ENCODE measurements at regions not wholly inside any gene's neighbourhood (a gene's known extent, or its start where the extent isn't known, plus 50 kb on each side); places are given as distances from the start of the nearest gene placed in this dataset.

DNA sequence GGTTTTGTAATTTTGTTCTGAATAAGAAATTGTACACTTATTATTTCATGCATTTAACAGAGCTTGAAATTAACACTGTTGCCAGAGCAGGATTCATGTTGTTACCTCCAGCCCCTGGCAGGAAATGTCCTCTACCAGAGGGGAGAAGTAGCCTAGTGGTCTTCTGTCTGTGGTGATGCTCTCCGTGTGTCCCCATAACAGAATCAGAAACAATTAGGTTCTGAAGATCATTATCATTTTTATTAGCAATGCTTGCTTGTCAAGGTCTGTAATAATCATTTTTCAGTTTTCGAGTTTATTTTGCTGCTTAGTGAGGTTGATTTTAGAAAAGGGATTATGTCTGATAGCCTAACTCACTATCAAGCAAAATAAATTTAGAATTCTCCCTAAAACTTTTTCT lies 116.6 kb upstream of the CNTNAP5 start:
- TF ChIP-seq, protein P1, sequence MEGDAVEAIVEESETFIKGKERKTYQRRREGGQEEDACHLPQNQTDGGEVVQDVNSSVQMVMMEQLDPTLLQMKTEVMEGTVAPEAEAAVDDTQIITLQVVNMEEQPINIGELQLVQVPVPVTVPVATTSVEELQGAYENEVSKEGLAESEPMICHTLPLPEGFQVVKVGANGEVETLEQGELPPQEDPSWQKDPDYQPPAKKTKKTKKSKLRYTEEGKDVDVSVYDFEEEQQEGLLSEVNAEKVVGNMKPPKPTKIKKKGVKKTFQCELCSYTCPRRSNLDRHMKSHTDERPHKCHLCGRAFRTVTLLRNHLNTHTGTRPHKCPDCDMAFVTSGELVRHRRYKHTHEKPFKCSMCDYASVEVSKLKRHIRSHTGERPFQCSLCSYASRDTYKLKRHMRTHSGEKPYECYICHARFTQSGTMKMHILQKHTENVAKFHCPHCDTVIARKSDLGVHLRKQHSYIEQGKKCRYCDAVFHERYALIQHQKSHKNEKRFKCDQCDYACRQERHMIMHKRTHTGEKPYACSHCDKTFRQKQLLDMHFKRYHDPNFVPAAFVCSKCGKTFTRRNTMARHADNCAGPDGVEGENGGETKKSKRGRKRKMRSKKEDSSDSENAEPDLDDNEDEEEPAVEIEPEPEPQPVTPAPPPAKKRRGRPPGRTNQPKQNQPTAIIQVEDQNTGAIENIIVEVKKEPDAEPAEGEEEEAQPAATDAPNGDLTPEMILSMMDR (IDR thresholded peaks at IDR 0.05), result no peak
- TF ChIP-seq SIN3A (IDR thresholded peaks at IDR 0.05; ENCODE audit: borderline replicate concordance, insufficient read depth, low read depth, low read length), result no peak
- TF ChIP-seq POLR2AphosphoS5 (IDR thresholded peaks at IDR 0.05; ENCODE audit: low read depth, low read length), result no peak
- TF ChIP-seq TCF7L2 (IDR thresholded peaks at IDR 0.05; ENCODE audit: low read depth, low read length), result no peak
- TF ChIP-seq, protein P2, sequence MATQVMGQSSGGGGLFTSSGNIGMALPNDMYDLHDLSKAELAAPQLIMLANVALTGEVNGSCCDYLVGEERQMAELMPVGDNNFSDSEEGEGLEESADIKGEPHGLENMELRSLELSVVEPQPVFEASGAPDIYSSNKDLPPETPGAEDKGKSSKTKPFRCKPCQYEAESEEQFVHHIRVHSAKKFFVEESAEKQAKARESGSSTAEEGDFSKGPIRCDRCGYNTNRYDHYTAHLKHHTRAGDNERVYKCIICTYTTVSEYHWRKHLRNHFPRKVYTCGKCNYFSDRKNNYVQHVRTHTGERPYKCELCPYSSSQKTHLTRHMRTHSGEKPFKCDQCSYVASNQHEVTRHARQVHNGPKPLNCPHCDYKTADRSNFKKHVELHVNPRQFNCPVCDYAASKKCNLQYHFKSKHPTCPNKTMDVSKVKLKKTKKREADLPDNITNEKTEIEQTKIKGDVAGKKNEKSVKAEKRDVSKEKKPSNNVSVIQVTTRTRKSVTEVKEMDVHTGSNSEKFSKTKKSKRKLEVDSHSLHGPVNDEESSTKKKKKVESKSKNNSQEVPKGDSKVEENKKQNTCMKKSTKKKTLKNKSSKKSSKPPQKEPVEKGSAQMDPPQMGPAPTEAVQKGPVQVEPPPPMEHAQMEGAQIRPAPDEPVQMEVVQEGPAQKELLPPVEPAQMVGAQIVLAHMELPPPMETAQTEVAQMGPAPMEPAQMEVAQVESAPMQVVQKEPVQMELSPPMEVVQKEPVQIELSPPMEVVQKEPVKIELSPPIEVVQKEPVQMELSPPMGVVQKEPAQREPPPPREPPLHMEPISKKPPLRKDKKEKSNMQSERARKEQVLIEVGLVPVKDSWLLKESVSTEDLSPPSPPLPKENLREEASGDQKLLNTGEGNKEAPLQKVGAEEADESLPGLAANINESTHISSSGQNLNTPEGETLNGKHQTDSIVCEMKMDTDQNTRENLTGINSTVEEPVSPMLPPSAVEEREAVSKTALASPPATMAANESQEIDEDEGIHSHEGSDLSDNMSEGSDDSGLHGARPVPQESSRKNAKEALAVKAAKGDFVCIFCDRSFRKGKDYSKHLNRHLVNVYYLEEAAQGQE (IDR thresholded peaks at IDR 0.05; ENCODE audit: insufficient read depth in 1 of 2, low read depth in 2 of 2, low read length in 1 of 2), result no peak

All from Panc1 (cell line).